ENCODE measurements at regions not wholly inside any gene's neighbourhood (a gene's known extent, or its start where the extent isn't known, plus 50 kb on each side); places are given as distances from the start of the nearest gene placed in this dataset.

DNA sequence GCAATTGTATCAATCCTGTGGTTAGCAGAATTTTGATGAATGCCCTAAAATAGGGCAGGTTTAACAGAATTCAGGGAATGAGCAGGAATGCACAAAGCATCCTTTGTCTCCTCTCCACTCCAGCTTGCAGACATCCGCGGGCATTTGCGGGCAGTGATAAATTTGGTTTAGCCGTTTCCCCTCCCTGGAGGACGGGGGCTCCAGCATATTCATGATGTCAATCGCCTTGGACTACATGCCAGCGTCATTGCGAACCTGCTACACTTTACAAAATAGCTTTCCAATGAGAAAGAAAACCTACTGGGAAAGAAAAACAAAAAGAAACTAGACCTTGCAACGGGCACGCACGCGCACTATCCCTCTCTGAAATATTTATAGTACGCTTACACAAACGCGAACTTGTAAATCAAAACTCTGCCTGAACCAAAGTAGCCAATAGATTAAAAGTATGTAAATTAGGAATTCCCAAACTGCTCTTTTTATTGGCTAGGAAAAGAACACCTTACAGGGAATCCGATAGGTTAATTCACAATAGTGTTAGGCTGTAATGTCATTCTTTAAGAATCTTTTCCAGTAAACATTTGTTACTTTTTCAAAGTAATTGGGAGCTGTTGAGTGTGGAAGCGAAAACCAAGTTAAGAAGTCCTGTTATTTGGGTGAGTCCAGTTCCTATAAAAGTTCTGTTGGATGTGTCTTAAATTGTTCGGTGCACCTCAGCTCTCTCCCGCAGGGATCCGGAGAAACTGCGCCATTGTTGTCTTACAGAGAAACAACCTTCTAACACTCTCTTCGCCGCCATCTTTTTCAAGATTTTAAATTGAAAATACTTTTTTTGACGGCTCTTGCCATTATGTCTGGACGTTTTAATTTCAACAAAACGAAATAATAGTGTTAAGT, 136.7 kb downstream of the HFE start:
- peak; percentile 63 for DNase-seq (ENCODE audit: low spot score)
- TF ChIP-seq, protein P1, sequence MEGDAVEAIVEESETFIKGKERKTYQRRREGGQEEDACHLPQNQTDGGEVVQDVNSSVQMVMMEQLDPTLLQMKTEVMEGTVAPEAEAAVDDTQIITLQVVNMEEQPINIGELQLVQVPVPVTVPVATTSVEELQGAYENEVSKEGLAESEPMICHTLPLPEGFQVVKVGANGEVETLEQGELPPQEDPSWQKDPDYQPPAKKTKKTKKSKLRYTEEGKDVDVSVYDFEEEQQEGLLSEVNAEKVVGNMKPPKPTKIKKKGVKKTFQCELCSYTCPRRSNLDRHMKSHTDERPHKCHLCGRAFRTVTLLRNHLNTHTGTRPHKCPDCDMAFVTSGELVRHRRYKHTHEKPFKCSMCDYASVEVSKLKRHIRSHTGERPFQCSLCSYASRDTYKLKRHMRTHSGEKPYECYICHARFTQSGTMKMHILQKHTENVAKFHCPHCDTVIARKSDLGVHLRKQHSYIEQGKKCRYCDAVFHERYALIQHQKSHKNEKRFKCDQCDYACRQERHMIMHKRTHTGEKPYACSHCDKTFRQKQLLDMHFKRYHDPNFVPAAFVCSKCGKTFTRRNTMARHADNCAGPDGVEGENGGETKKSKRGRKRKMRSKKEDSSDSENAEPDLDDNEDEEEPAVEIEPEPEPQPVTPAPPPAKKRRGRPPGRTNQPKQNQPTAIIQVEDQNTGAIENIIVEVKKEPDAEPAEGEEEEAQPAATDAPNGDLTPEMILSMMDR (IDR thresholded peaks at IDR 0.05; ENCODE audit: extremely low read depth, insufficient read depth, missing control alignments): no peak
- in situ Hi-C loops (cut with MboI; ENCODE audit: low pct_unique_long_range_greater_than_20kb, low sequenced_read_pairs, unreplicated experiment): no loop called here

DNA sequence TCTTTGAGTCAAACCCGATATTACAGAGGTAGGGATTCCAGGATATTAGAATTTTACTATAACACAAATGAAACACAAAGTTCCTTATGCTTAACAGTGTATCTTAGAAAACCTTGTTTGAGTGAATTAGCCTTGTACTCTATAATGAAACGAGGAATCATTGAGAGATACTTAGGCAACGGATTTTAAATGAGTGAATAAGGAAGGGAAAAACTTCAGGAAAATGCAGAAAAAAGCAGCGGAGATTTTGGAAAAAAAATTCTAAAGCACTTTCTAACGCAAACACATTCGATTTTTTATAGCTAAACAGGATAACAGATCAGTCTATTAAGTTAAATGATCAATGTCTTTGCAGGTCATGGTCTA, 137.3 kb downstream of the HFE start:
- in situ Hi-C loops (cut with MboI; ENCODE audit: low pct_unique_long_range_greater_than_20kb, low sequenced_read_pairs, unreplicated experiment): no loop called here
- no peak for DNase-seq (ENCODE audit: low spot score)
- TF ChIP-seq, protein P1 (IDR thresholded peaks at IDR 0.05; ENCODE audit: extremely low read depth, insufficient read depth, missing control alignments): no peak

DNA sequence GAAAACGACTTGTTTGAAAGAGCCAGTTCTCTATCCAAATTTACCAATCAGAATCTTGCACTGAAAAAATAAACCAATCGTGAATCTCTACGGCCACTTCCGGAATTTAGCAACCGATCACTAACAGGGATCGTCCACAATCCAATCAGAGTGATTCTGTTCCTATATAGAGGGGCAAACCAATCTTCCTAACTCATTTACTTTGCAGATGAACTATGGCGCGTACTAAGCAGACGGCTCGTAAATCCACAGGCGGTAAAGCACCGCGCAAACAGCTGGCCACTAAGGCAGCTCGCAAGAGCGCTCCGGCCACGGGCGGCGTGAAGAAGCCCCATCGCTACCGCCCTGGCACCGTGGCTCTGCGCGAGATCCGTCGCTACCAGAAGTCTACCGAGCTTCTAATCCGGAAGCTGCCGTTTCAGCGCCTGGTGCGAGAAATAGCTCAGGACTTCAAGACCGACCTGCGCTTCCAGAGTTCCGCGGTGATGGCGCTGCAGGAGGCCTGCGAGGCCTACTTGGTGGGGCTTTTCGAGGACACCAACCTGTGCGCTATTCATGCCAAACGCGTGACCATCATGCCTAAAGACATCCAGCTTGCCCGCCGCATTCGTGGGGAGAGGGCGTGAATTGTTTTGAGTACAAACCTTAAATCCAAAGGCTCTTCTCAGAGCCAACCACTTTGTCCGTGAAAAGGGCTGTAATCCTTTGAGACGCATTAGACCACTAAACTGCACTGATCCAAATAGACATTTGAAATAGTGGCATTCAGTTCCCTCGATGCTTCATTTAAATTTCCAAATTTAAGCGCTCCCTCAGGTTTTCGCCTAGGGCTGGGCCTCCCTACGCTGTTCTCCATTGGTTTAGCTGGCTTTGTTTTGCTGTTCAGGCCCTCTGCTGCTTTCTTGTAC, 138.0 kb downstream of the HFE start:
- TF ChIP-seq, protein P1 (IDR thresholded peaks at IDR 0.05; ENCODE audit: extremely low read depth, insufficient read depth, missing control alignments): no peak
- in situ Hi-C loops (cut with MboI; ENCODE audit: low pct_unique_long_range_greater_than_20kb, low sequenced_read_pairs, unreplicated experiment): loop anchor here (25.0 kb wide), 1 partner anchor 1587 kb away; a partner anchor contains a TSS
- DNase-seq (ENCODE audit: low spot score): no peak

DNA sequence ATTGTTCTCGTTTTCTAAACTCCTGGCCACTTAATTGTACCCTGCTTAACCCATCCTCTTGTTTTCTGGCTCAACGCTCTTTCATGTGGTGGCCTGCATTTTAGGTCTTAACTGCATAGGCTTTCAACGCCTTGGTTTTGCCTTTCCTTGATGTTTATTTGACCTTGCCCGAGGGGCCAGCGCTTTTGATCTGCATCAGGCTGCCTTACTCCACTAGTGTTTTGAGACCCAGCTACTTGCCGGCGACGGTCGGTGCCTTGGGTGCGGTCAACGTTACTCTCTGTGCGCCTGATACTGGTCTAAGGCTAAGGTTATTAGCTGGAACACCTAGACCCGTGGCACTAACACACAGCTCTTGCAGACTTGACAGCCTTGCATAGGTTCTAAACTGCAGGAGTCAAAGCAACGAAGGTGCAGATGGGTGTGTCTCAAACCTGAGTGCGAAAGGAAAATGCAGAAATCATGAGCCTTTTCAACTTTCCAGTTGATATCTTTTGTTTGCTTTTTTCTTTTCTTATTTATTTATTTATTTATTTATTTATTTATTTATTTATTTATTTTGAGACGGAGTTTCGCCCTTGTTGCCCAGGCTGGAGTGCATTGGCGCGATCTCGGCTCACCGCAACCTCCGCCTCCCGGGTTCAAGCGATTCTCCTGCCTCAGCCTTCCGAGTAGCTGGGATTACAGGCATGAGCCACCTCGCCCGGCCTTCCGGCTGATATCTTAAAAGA, 138.8 kb downstream of the HFE start:
- DNase-seq (ENCODE audit: low spot score): no peak
- in situ Hi-C loops (cut with MboI; ENCODE audit: low pct_unique_long_range_greater_than_20kb, low sequenced_read_pairs, unreplicated experiment): loop anchor here (25.0 kb wide), 1 partner anchor 1586 kb away; a partner anchor contains a TSS
- TF ChIP-seq, protein P1 (IDR thresholded peaks at IDR 0.05; ENCODE audit: extremely low read depth, insufficient read depth, missing control alignments): no peak

DNA sequence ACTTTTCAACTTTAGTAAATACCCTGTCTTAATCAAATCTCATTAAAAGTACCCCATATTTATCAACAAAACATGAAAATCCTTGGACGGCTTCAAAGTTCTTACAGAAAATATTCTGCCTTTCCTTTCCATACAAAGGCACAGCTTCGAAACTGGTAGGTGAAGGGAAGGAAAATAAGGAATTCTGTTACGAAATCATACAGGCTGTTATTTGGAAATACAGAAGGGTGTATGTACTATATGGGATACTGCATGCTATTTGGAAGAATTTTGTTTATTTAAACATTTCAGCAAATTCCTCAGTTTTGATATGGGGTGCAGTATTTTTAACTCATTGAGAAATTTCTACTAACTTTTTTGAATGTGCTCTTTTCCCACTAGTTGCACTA, 138.4 kb upstream of the BTN3A2 start:
- TF ChIP-seq, protein P1 (IDR thresholded peaks at IDR 0.05; ENCODE audit: extremely low read depth, insufficient read depth, missing control alignments): no peak
- in situ Hi-C loops (cut with MboI; ENCODE audit: low pct_unique_long_range_greater_than_20kb, low sequenced_read_pairs, unreplicated experiment): loop anchor here (25.0 kb wide), 1 partner anchor 1586 kb away; a partner anchor contains a TSS
- no peak for DNase-seq (ENCODE audit: low spot score)

DNA sequence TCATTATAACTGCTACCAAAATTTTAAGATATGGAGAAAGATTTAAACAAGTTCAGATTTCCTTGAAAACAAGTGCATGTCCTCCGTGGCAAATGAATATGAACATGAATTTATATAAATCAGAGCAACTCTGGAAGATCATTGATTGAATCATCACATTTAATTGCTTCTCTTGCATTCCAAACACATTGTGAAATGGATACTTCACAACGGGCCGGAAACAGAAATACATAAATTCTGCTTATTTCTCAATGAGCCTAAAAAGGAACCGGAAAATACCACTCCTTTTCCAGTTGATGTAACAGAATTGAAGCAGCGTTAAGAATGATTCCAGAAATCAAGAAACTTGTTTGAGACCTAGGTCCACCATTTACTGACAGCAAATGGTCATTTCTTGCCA, 134.6 kb upstream of the BTN3A2 start:
- in situ Hi-C loops (cut with MboI; ENCODE audit: low pct_unique_long_range_greater_than_20kb, low sequenced_read_pairs, unreplicated experiment): loop anchor here (25.0 kb wide), 1 partner anchor 1582 kb away; a partner anchor contains a TSS
- DNase-seq (ENCODE audit: low spot score): no peak
- TF ChIP-seq, protein P1 (IDR thresholded peaks at IDR 0.05; ENCODE audit: extremely low read depth, insufficient read depth, missing control alignments): no peak

Data from GM13977 (cell line).